K562 (cell line): ENCODE measurements at regions not wholly inside any gene's neighbourhood (a gene's known extent, or its start where the extent isn't known, plus 50 kb on each side); places are given as distances from the start of the nearest gene placed in this dataset.

ENCODE experiments used
- ATAC-seq: fragments of 200-7000 bp; cut with Tn5 transposase; 3 replicates; pipeline ENCODE4 v1.9.1; 2020; ENCODE audit warnings: moderate library complexity
- BruUV-seq: library from RNA; stranded (reverse); fragments of 400-500 nt; replicated peaks from 2 replicates; lab custom pipeline; 2021; lab: Mats Ljungman, UMichigan
- CTCF ChIA-PET: fragments of 300-600 bp; formaldehyde crosslinking; extraction: SDS; loops from one replicate; lab custom pipeline; 2021; ENCODE audit warnings: low intra/inter-chr PET ratio; lab: Yijun Ruan, JAX
- POLR2A ChIA-PET: fragments of 300-600, 350-650 bp; sonication (Branson Sonifier 250); formaldehyde crosslinking; extraction: SDS; loops from one replicate; lab custom pipeline; 2021; ENCODE audit warnings: antibody characterized with exemption, inconsistent platforms; lab: Yijun Ruan, JAX
- DNase-seq, 4 experiments: peaks; one replicate each; pipeline versions ENCODE4 v3.0.0 to v3.0.0-alpha.2; 2011 to 2018; ENCODE audit warnings: low spot score in 3 of 4, mixed read lengths in 3 of 4; ENCODE audit errors: extremely low read depth in 1 of 4
- FAIRE-seq: peaks from 2 replicates; lab custom pipeline; 2011; peaks lifted over from hg19 to GRCh38; lab: Jason Lieb, UNC
- H2AFZ ChIP-seq: 2 replicates; pipeline ENCODE4 v1.6.0; 2011; ENCODE audit warnings: low read depth, low read length, control low read depth, inconsistent platforms
- H3K27ac ChIP-seq: fragments of 200-600 bp; 3 replicates; pipeline ENCODE4 v1.8.0; 2011; ENCODE audit warnings: low read depth, mild to moderate bottlenecking, control low read depth, inconsistent platforms, low read length, moderate library complexity, mixed read lengths; ENCODE audit errors: extremely low read depth
- H3K27me3 ChIP-seq, 2 experiments: fragments of 300-600 bp in 1 of 2; 2 replicates in 1 of 2; 3 replicates in 1 of 2; pipeline versions ENCODE4 v1.6.0 to v1.8.0; 2011; ENCODE audit warnings: inconsistent platforms in 2 of 2, low read length in 2 of 2, mild to moderate bottlenecking in 1 of 2, mixed read lengths in 1 of 2, moderate library complexity in 1 of 2; ENCODE audit not compliant: control insufficient read depth in 2 of 2, insufficient read depth in 2 of 2
- H3K36me3 ChIP-seq: fragments of 300-600 bp; 3 replicates; pipeline ENCODE4 v1.8.0; 2011; ENCODE audit warnings: mild to moderate bottlenecking, low read length, inconsistent platforms; ENCODE audit not compliant: control insufficient read depth, insufficient read depth
- H3K4me1 ChIP-seq, 2 experiments: fragments of 200-600 bp in 1 of 2; replicated peaks in 1 of 2; 2 replicates in 1 of 2; 3 replicates in 1 of 2; pipeline versions ENCODE4 v1.5.1 to v1.8.0; 2011; ENCODE audit warnings: inconsistent platforms in 2 of 2, low read length in 2 of 2, mild to moderate bottlenecking in 1 of 2, mixed read lengths in 1 of 2, moderate library complexity in 1 of 2; ENCODE audit not compliant: control insufficient read depth in 2 of 2, insufficient read depth in 2 of 2
- H3K4me2 ChIP-seq: 2 replicates; pipeline ENCODE4 v1.6.1; 2011; ENCODE audit warnings: low read length, control low read depth, inconsistent platforms, mixed read lengths; ENCODE audit not compliant: insufficient read depth
- H3K4me3 ChIP-seq: fragments of 200-600 bp; sonication (generic), shearing (Covaris generic); 2 replicates; pipeline ENCODE4 v1.5.1; 2016; ENCODE audit warnings: control low read depth, inconsistent platforms
- H3K79me2 ChIP-seq: fragments of 200-600 bp; 3 replicates; pipeline ENCODE4 v1.8.0; 2011; ENCODE audit warnings: low read length, inconsistent platforms; ENCODE audit not compliant: control insufficient read depth, insufficient read depth
- H3K9ac ChIP-seq, 2 experiments: 2 replicates each; pipeline versions ENCODE4 v1.6.0 to v1.6.1; 2011; ENCODE audit warnings: low read depth in 2 of 2, low read length in 2 of 2, control low read depth in 1 of 2, inconsistent platforms in 1 of 2, mild to moderate bottlenecking in 1 of 2, mixed read lengths in 1 of 2; ENCODE audit not compliant: insufficient read depth in 1 of 2
- H3K9me1 ChIP-seq: one replicate; pipeline ENCODE4 v1.6.0; 2011; ENCODE audit warnings: inconsistent platforms, mild to moderate bottlenecking, low read length, moderate library complexity; ENCODE audit not compliant: control insufficient read depth, insufficient read depth
- H3K9me3 ChIP-seq: replicated peaks from 2 replicates; pipeline ENCODE4 v1.5.1; 2011; ENCODE audit warnings: low read depth, low read length, inconsistent platforms; ENCODE audit not compliant: control insufficient read depth, insufficient read depth
- H4K20me1 ChIP-seq: replicated peaks from 2 replicates; pipeline ENCODE4 v1.6.1; 2011; ENCODE audit warnings: low read length, inconsistent platforms, mixed read lengths; ENCODE audit not compliant: control insufficient read depth, insufficient read depth
- WGBS: fragments of 100-300 bp; shearing (Covaris generic); methylation state at CpG from one replicate; pipeline ENCODE4 v1.1.6; 2016; ENCODE audit warnings: low coverage, mixed read lengths; ENCODE audit not compliant: insufficient coverage; ENCODE audit errors: missing lambda C conversion rate; 5-methylcytosine and 5-hydroxymethylcytosine counted together
- in situ Hi-C: fragments of 300-500 bp; cut with MboI; formaldehyde crosslinking; loops from 4 replicates; pipeline ENCODE4 v1.15.0; 2018; ENCODE audit warnings: inconsistent platforms, mixed read lengths
- intact Hi-C: fragments of 100-400 bp; cut with micrococcal nuclease; formaldehyde crosslinking; loops from 2 replicates; pipeline ENCODE4 v1.14.2; 2022
- TF ChIP-seq, protein P1 (sequence below): sonication (generic); formaldehyde crosslinking; IDR thresholded peaks from 2 replicates; pipeline ENCODE4 v1.8.1; 2023; ENCODE audit warnings: missing genetic modification reagents, mild to moderate bottlenecking, borderline replicate concordance

DNA sequence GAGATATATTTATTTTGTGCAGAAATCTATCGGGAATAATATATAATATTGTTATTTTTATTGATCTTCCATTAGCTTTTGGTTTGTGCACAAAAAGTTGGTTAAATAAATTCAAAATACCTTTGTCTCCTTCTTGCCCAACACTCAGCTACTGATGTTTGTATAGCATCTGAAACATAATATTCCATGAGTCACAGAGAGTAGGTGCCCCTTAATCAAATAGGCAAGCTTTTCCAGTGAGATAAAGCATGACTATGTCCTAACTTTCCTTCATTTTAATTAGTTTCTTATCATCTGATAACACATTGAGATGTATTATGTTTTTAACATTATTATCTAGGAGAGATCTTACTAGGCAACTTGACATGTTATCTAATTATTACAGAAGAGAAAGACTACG lies 432.2 kb downstream of the KIF20B start:
- TF ChIP-seq, protein P1, sequence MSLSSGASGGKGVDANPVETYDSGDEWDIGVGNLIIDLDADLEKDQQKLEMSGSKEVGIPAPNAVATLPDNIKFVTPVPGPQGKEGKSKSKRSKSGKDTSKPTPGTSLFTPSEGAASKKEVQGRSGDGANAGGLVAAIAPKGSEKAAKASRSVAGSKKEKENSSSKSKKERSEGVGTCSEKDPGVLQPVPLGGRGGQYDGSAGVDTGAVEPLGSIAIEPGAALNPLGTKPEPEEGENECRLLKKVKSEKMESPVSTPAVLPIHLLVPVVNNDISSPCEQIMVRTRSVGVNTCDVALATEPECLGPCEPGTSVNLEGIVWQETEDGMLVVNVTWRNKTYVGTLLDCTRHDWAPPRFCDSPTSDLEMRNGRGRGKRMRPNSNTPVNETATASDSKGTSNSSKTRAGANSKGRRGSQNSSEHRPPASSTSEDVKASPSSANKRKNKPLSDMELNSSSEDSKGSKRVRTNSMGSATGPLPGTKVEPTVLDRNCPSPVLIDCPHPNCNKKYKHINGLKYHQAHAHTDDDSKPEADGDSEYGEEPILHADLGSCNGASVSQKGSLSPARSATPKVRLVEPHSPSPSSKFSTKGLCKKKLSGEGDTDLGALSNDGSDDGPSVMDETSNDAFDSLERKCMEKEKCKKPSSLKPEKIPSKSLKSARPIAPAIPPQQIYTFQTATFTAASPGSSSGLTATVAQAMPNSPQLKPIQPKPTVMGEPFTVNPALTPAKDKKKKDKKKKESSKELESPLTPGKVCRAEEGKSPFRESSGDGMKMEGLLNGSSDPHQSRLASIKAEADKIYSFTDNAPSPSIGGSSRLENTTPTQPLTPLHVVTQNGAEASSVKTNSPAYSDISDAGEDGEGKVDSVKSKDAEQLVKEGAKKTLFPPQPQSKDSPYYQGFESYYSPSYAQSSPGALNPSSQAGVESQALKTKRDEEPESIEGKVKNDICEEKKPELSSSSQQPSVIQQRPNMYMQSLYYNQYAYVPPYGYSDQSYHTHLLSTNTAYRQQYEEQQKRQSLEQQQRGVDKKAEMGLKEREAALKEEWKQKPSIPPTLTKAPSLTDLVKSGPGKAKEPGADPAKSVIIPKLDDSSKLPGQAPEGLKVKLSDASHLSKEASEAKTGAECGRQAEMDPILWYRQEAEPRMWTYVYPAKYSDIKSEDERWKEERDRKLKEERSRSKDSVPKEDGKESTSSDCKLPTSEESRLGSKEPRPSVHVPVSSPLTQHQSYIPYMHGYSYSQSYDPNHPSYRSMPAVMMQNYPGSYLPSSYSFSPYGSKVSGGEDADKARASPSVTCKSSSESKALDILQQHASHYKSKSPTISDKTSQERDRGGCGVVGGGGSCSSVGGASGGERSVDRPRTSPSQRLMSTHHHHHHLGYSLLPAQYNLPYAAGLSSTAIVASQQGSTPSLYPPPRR (CRISPR knock-in tag) = no peak
- FAIRE-seq (no peak), ATAC-seq (no peak), DNase-seq (no peak)
- H3K27ac ChIP-seq = no peak overlapping the region
- H3K36me3 ChIP-seq = no peaks in the 10 kb centered on the region
- no peak overlapping the region for H3K4me2 ChIP-seq
- WGBS = 6% methylated on average over 2 of the region's 2 CpGs
- no peaks in the 10 kb centered on the region for H4K20me1 ChIP-seq
- ChIA-PET POLR2A (no interaction called here), CTCF (no interaction called here)
- no peaks in the 10 kb centered on the region for H3K9me3 ChIP-seq
- in situ Hi-C loops = no loop called here
- no peak overlapping the region for H2AFZ ChIP-seq
- H3K9me1 ChIP-seq = no peaks in the 10 kb centered on the region
- no TSS peak for BruUV-seq
- intact Hi-C loops = loop anchor here (10.0 kb wide), 1 partner anchor 339 kb away; no protein-coding TSS in a partner anchor
- H3K27me3 ChIP-seq = no peaks in the 10 kb centered on the region
- no peak overlapping the region for H3K9ac ChIP-seq
- H3K79me2 ChIP-seq = no peaks in the 10 kb centered on the region
- no peak overlapping the region for H3K4me3 ChIP-seq
- H3K4me1 ChIP-seq = no peaks in the 10 kb centered on the region
